Thoracic aorta (tissue), 2 donors: ENCODE measurements at regions not wholly inside any gene's neighbourhood (a gene's known extent, or its start where the extent isn't known, plus 50 kb on each side); places are given as distances from the start of the nearest gene placed in this dataset.

Source experiments
- ATAC-seq: fragments of 150-250 bp; one replicate; pipeline ENCODE4 v1.8.0; 2017; ENCODE audit warnings: low read depth; ENCODE audit not compliant: insufficient number of reproducible peaks, low FRiP score
- DNase-seq: peaks from one replicate; pipeline ENCODE4 v3.0.0-alpha.2; 2020; ENCODE audit warnings: low spot score
- H3K27ac ChIP-seq, 2 donors: fragments of 200-600 bp; sonication (generic); 1 replicate in 1 of 2; 2 replicates in 1 of 2; pipeline ENCODE4 v1.5.1; 2016; ENCODE audit warnings: mild to moderate bottlenecking in 2 of 2, moderate library complexity in 2 of 2
- H3K27me3 ChIP-seq: fragments of 200-600 bp; sonication (generic); replicated peaks from 2 replicates; pipeline ENCODE4 v1.6.0; 2016; ENCODE audit warnings: mild to moderate bottlenecking; ENCODE audit not compliant: insufficient read depth
- H3K36me3 ChIP-seq: fragments of 200-600 bp; sonication (generic); one replicate; pipeline ENCODE4 v1.5.1; 2016
- H3K4me1 ChIP-seq, 2 donors: fragments of 200-600 bp; sonication (generic); 1 replicate in 1 of 2; 2 replicates in 1 of 2; pipeline versions ENCODE4 v1.5.1 to v1.6.0; 2016; ENCODE audit warnings: low read depth in 2 of 2, mild to moderate bottlenecking in 1 of 2; ENCODE audit not compliant: control insufficient read depth in 1 of 2
- H3K4me3 ChIP-seq: fragments of 200-600 bp; sonication (generic); 2 replicates; pipeline ENCODE4 v1.5.1; 2016; ENCODE audit warnings: mild to moderate bottlenecking
- H3K9me3 ChIP-seq: fragments of 200-600 bp; sonication (generic); 2 replicates; pipeline ENCODE4 v1.5.1; 2016
- TF ChIP-seq, protein P1 (sequence below): fragments of 200-600 bp; sonication (generic); IDR thresholded peaks from one replicate; pipeline ENCODE4 v1.5.1; 2019; ENCODE audit warnings: antibody characterized with exemption

GRCh38 chrX:120021927-120022326 is 55.6 kb downstream of the RHOXF2B start:
- TF ChIP-seq, protein P1, sequence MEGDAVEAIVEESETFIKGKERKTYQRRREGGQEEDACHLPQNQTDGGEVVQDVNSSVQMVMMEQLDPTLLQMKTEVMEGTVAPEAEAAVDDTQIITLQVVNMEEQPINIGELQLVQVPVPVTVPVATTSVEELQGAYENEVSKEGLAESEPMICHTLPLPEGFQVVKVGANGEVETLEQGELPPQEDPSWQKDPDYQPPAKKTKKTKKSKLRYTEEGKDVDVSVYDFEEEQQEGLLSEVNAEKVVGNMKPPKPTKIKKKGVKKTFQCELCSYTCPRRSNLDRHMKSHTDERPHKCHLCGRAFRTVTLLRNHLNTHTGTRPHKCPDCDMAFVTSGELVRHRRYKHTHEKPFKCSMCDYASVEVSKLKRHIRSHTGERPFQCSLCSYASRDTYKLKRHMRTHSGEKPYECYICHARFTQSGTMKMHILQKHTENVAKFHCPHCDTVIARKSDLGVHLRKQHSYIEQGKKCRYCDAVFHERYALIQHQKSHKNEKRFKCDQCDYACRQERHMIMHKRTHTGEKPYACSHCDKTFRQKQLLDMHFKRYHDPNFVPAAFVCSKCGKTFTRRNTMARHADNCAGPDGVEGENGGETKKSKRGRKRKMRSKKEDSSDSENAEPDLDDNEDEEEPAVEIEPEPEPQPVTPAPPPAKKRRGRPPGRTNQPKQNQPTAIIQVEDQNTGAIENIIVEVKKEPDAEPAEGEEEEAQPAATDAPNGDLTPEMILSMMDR, result no peak
- Histone ChIP-seq H3K36me3 (no peaks in the 10 kb centered on the region), H3K4me3 (no peak overlapping the region), H3K4me1 (no peaks in the 10 kb centered on the region), H3K9me3 (no peaks in the 10 kb centered on the region), H3K27me3 (no peaks in the 10 kb centered on the region), H3K27ac (no peak overlapping the region)
- DNase-seq (no peak), ATAC-seq (no peak)

GRCh38 chrX:120020305-120020704 is 57.2 kb downstream of the RHOXF2B start:
- Histone ChIP-seq H3K9me3 (no peaks in the 10 kb centered on the region), H3K4me1 (peaks cover 0 to 8% of the 10 kb centered on the region in 2 donors), H3K4me3 (no peak overlapping the region), H3K36me3 (no peaks in the 10 kb centered on the region), H3K27me3 (no peaks in the 10 kb centered on the region), H3K27ac (no peak overlapping the region)
- DNase-seq, result no peak
- ATAC-seq, result no peak
- TF ChIP-seq, protein P1, result no peak

GRCh38 chrX:120016068-120016441 is 61.4 kb downstream of the RHOXF2B start:
- Histone ChIP-seq H3K36me3 (no peaks in the 10 kb centered on the region), H3K4me3 (peak overlapping the region; percentile 48), H3K27ac (no peak overlapping the region), H3K9me3 (no peaks in the 10 kb centered on the region), H3K27me3 (no peaks in the 10 kb centered on the region), H3K4me1 (peaks cover 0 to 8% of the 10 kb centered on the region in 2 donors)
- DNase-seq (no peak), ATAC-seq (no peak)
- TF ChIP-seq, protein P1, result no peak

DNA sequence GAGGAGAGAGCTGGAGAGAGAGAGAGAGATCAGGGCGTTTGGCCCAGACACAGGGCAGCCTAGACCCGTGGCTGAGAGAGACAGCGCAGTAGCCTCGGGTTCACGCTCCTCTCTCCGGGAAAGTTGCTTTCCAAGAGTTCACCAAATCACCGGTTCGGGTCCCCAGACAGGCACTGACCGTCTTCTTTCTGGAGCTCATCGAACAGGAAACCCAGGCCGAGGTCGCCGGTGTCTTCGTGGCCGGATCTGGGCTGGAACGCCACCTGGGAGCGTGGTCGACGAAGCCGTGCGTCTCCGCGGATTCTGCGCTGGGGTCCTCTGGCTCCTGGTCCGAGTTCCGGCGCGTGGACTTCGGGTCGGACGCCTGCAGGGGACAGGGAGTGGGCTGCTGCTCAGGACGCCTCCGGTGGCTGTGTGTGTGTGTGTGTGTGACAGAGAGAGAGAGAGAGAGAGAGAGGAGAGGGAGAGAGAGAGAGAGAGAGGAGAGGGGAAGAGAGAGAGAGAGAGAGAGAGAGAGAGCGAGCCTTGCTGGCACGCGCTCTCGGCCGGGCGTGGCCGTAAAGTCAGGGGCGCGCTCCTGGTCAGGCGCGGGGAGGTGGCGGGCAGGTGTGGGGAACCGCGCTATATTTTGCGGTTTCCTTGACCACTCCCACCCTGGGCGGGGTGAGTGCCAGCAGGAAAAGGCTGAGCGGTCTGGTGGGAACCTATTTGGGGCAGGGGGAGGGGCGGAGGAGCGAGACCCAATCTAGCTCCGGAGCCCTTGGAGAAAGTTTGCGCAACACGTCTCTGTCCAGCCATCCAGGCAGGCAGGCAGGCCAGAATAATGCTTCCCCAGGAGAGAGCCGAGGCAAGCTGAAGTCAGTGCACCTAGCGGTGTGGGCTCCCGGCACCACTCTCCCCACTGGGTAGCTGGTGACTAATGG is 62.1 kb downstream of the RHOXF2B start:
- H3K27ac ChIP-seq, result no peak overlapping the region
- TF ChIP-seq, protein P1, result no peak
- peak overlapping the region; percentile 48 for H3K4me3 ChIP-seq
- peaks cover 0 to 8% of the 10 kb centered on the region in 2 donors for H3K4me1 ChIP-seq
- H3K9me3 ChIP-seq, result no peaks in the 10 kb centered on the region
- DNase-seq (no peak), ATAC-seq (no peak)
- H3K27me3 ChIP-seq, result no peaks in the 10 kb centered on the region
- no peaks in the 10 kb centered on the region for H3K36me3 ChIP-seq

GRCh38 chrX:120014354-120015130 is 62.9 kb downstream of the RHOXF2B start:
- Histone ChIP-seq H3K27me3 (no peaks in the 10 kb centered on the region), H3K4me1 (peaks cover 0 to 8% of the 10 kb centered on the region in 2 donors), H3K36me3 (no peaks in the 10 kb centered on the region), H3K27ac (no peak overlapping the region), H3K9me3 (no peaks in the 10 kb centered on the region), H3K4me3 (peak overlapping the region; percentile 48)
- TF ChIP-seq, protein P1, result no peak
- ATAC-seq, result no peak
- DNase-seq, result no peak
